ENCODE measurements at regions not wholly inside any gene's neighbourhood (a gene's known extent, or its start where the extent isn't known, plus 50 kb on each side); places are given as distances from the start of the nearest gene placed in this dataset.
"Not testable (repeated sequence)": the region's sequence is repeated elsewhere in the genome, so short reads cannot be mapped to it uniquely, and the experiment has no call there.

- DNase-seq = no peak
Measured at GRCh38 chr12:25328072-25328712, 77.5 kb upstream of the KRAS start.

- DNase-seq = no peak
Measured at GRCh38 chr12:25327321-25327720, 76.6 kb upstream of the KRAS start.

- no peak for DNase-seq
Measured at GRCh38 chr12:25326326-25326725, 75.6 kb upstream of the KRAS start.

- DNase-seq = no peak
Measured at GRCh38 chr12:25324861-25325260, 74.1 kb upstream of the KRAS start.

GRCh38 chr12:25323581-25323982 is 72.9 kb upstream of the KRAS start:
- DNase-seq = no peak

GRCh38 chr12:25322918-25323531 is 72.3 kb upstream of the KRAS start:
- no peak for DNase-seq

- no peak for DNase-seq
Measured at GRCh38 chr12:25322351-25322750, 71.6 kb upstream of the KRAS start.

GRCh38 chr12:25321772-25322171 is 71.0 kb upstream of the KRAS start:
- no peak for DNase-seq

- no peak for DNase-seq
Measured at GRCh38 chr12:25320123-25321006, 69.6 kb upstream of the KRAS start.

GRCh38 chr12:25319233-25319984 is 68.7 kb upstream of the KRAS start:
- no peak for DNase-seq

- no peak for DNase-seq
Measured at GRCh38 chr12:25317553-25317952, 66.8 kb upstream of the KRAS start.

GRCh38 chr12:25315388-25315787 is 64.7 kb upstream of the KRAS start:
- DNase-seq = no peak

- DNase-seq = not testable (repeated sequence)
Measured at GRCh38 chr12:25313266-25313990, 62.7 kb upstream of the KRAS start.

GRCh38 chr12:25311506-25311905 is 60.8 kb upstream of the KRAS start:
- DNase-seq = no peak

GRCh38 chr12:25310071-25310470 is 59.3 kb upstream of the KRAS start:
- not testable (repeated sequence) for DNase-seq

- no peak for DNase-seq
Measured at GRCh38 chr12:25308756-25309155, 58.0 kb upstream of the KRAS start.

- DNase-seq = no peak
Measured at GRCh38 chr12:25307818-25308217, 57.1 kb upstream of the KRAS start.

- DNase-seq = no peak
Measured at GRCh38 chr12:25301798-25302197, 51.1 kb upstream of the KRAS start.

Data from NCI-H1694 (cell line).